Neural cell (in vitro differentiated cells): ENCODE measurements at regions not wholly inside any gene's neighbourhood (a gene's known extent, or its start where the extent isn't known, plus 50 kb on each side); places are given as distances from the start of the nearest gene placed in this dataset.

Experiments used
- EZH2 ChIP-seq: fragments of 200-600, 300-800 bp; shearing (Covaris generic), sonication (generic); IDR thresholded peaks from 2 replicates; pipeline ENCODE4 v1.6.1; 2014; ENCODE audit warnings: antibody characterized with exemption, low read length, borderline replicate concordance, mild to moderate bottlenecking; ENCODE audit not compliant: insufficient read depth, poor library complexity, severe bottlenecking
- MXI1 ChIP-seq: fragments of 450-650 bp; conservative IDR thresholded peaks from 2 replicates; pipeline ENCODE4 v1.6.1; 2014; ENCODE audit warnings: antibody characterized with exemption, mild to moderate bottlenecking; ENCODE audit not compliant: poor library complexity, severe bottlenecking
- POLR2AphosphoS5 ChIP-seq: IDR thresholded peaks from 2 replicates; pipeline ENCODE4 v1.6.1; 2012
- RAD21 ChIP-seq: fragments of 450-650 bp; conservative IDR thresholded peaks from 2 replicates; pipeline ENCODE4 v1.6.1; 2014; ENCODE audit warnings: antibody characterized with exemption, mild to moderate bottlenecking, moderate library complexity
- TAF1 ChIP-seq: IDR thresholded peaks from 2 replicates; pipeline ENCODE4 v1.6.1; 2012; ENCODE audit warnings: low read depth
- TF ChIP-seq, protein P1 (sequence below): fragments of 450-650 bp; IDR thresholded peaks from 2 replicates; pipeline ENCODE4 v1.5.1; 2014; ENCODE audit warnings: antibody characterized with exemption, mild to moderate bottlenecking, moderate library complexity; ENCODE audit not compliant: poor library complexity, severe bottlenecking
- TF ChIP-seq, protein P2 (sequence below): IDR thresholded peaks from 2 replicates; pipeline ENCODE4 v1.6.1; 2012; ENCODE audit warnings: borderline replicate concordance

DNA sequence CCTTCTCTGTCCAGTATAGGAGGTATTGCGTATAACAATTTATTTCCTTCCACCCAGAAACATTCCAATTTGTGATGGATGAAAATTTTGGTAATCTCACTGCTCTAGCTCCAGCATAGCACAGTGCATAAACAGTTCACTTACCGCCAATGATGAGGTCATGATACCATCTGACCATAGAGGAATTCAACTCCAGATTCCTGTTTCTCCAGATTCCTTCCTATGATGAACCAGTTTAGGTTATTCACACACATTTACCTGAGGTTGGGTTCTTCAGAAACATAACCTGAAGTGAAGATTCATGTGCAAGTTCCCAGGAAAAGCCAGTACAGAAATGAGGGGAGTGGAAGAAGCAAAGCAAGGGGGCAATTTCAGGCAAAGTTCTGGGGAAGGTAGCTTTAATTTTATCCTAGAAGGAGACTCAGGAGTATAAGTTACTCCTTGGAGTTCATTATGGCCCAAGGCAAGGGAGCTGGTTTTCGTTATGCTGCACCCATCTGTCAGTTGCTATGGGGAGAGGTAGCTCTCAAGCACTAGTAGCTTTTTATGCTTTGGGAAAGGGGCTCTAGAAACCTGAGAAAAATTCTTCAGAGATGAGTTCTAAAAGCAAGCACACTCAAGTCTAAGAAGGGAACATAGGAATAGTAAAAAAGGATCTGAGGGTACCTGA, 121.6 kb downstream of the CASP12 start:
- TF ChIP-seq, protein P1, sequence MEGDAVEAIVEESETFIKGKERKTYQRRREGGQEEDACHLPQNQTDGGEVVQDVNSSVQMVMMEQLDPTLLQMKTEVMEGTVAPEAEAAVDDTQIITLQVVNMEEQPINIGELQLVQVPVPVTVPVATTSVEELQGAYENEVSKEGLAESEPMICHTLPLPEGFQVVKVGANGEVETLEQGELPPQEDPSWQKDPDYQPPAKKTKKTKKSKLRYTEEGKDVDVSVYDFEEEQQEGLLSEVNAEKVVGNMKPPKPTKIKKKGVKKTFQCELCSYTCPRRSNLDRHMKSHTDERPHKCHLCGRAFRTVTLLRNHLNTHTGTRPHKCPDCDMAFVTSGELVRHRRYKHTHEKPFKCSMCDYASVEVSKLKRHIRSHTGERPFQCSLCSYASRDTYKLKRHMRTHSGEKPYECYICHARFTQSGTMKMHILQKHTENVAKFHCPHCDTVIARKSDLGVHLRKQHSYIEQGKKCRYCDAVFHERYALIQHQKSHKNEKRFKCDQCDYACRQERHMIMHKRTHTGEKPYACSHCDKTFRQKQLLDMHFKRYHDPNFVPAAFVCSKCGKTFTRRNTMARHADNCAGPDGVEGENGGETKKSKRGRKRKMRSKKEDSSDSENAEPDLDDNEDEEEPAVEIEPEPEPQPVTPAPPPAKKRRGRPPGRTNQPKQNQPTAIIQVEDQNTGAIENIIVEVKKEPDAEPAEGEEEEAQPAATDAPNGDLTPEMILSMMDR: no peak
- TF ChIP-seq POLR2AphosphoS5 (no peak), EZH2 (no peak), MXI1 (no peak), RAD21 (no peak), TAF1 (no peak)
- TF ChIP-seq, protein P2, sequence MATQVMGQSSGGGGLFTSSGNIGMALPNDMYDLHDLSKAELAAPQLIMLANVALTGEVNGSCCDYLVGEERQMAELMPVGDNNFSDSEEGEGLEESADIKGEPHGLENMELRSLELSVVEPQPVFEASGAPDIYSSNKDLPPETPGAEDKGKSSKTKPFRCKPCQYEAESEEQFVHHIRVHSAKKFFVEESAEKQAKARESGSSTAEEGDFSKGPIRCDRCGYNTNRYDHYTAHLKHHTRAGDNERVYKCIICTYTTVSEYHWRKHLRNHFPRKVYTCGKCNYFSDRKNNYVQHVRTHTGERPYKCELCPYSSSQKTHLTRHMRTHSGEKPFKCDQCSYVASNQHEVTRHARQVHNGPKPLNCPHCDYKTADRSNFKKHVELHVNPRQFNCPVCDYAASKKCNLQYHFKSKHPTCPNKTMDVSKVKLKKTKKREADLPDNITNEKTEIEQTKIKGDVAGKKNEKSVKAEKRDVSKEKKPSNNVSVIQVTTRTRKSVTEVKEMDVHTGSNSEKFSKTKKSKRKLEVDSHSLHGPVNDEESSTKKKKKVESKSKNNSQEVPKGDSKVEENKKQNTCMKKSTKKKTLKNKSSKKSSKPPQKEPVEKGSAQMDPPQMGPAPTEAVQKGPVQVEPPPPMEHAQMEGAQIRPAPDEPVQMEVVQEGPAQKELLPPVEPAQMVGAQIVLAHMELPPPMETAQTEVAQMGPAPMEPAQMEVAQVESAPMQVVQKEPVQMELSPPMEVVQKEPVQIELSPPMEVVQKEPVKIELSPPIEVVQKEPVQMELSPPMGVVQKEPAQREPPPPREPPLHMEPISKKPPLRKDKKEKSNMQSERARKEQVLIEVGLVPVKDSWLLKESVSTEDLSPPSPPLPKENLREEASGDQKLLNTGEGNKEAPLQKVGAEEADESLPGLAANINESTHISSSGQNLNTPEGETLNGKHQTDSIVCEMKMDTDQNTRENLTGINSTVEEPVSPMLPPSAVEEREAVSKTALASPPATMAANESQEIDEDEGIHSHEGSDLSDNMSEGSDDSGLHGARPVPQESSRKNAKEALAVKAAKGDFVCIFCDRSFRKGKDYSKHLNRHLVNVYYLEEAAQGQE: no peak
